Transverse colon (tissue), 4 donors: ENCODE measurements at regions not wholly inside any gene's neighbourhood (a gene's known extent, or its start where the extent isn't known, plus 50 kb on each side); places are given as distances from the start of the nearest gene placed in this dataset.

Experiments
- DNase-seq: peaks from one replicate; pipeline ENCODE4 v3.0.0-alpha.2; 2019
- H3K27ac ChIP-seq, 4 donors: fragments of 200-600 bp; sonication (generic); 2 replicates each; pipeline ENCODE4 v1.5.1; 2016 to 2018; ENCODE audit warnings: inconsistent platforms in 4 of 4
- H3K27me3 ChIP-seq: fragments of 200-600 bp; sonication (generic); 2 replicates; pipeline ENCODE4 v1.5.1; 2017; ENCODE audit warnings: inconsistent platforms
- H3K36me3 ChIP-seq, 4 donors: fragments of 200-600 bp; sonication (generic); 2 replicates each; pipeline ENCODE4 v1.5.1; 2017 to 2019; ENCODE audit warnings: inconsistent platforms in 4 of 4
- H3K4me1 ChIP-seq, 4 donors: fragments of 200-600 bp; sonication (generic); 2 replicates each; pipeline ENCODE4 v1.5.1; 2017 to 2020; ENCODE audit warnings: inconsistent platforms in 4 of 4
- H3K4me3 ChIP-seq, 4 donors: fragments of 200-600 bp; sonication (generic); 1 replicate in 1 of 4; 2 replicates in 3 of 4; pipeline versions ENCODE4 v1.5.1 to v1.6.1; 2017 to 2019; ENCODE audit warnings: inconsistent platforms in 4 of 4
- H3K9me3 ChIP-seq, 2 donors: fragments of 200-600 bp; sonication (generic); 2 replicates each; pipeline ENCODE4 v1.5.1; 2017 to 2019; ENCODE audit warnings: inconsistent platforms in 2 of 2
- CTCF ChIP-seq, 5 experiments: fragments of 200-600 bp in 3 of 5; fragments of 450-650 bp in 2 of 5; sonication (generic) in 3 of 5; IDR thresholded peaks; 1 replicate in 2 of 5; 2 replicates in 3 of 5; pipeline ENCODE4 v1.5.1; 2016 to 2017; ENCODE audit warnings: antibody characterized with exemption in 5 of 5, inconsistent platforms in 3 of 5, mild to moderate bottlenecking in 2 of 5, moderate library complexity in 1 of 5
- EP300 ChIP-seq: sonication (generic); formaldehyde crosslinking; IDR thresholded peaks from one replicate; pipeline ENCODE4 v1.6.1; 2017; ENCODE audit warnings: antibody characterized with exemption, low read depth
- POLR2A ChIP-seq: fragments of 450-650 bp; IDR thresholded peaks from one replicate; pipeline ENCODE4 v1.6.1; 2016; ENCODE audit warnings: antibody characterized with exemption, mild to moderate bottlenecking, moderate library complexity
- POLR2AphosphoS5 ChIP-seq, 3 donors: sonication (generic); formaldehyde crosslinking; IDR thresholded peaks; one replicate each; pipeline ENCODE4 v1.6.1; 2016; ENCODE audit warnings: antibody characterized with exemption in 3 of 3
- WGBS, 2 donors: methylation state at CpG; one replicate each; pipeline ENCODE4 v1.1.5; 2018; ENCODE audit warnings: low coverage in 1 of 2; 5-methylcytosine and 5-hydroxymethylcytosine counted together
- in situ Hi-C, 4 donors: fragments of 200-750 bp; cut with MboI; loops; one replicate each; pipeline versions ENCODE4 v1.15.0 to v1.15.1; 2017; ENCODE audit warnings: low sequenced_read_pairs in 3 of 4, low pct_ligation_motif_present in 1 of 4, low pct_unique_long_range_greater_than_20kb in 1 of 4
- intact Hi-C: fragments of 100-400 bp; cut with DNase I; formaldehyde crosslinking; loops from one replicate; pipeline ENCODE4 v1.15.1; 2023; ENCODE audit warnings: low total_unique reads

- H3K36me3 ChIP-seq = no peaks in the 10 kb centered on the region
- H3K27me3 ChIP-seq = no peaks in the 10 kb centered on the region
- TF ChIP-seq POLR2A (no peak), POLR2AphosphoS5 (IDR thresholded peaks at IDR 0.05) (no peak), EP300 (no peak), CTCF (IDR thresholded peaks at IDR 0.05) (no peak)
- no peak overlapping the region for H3K27ac ChIP-seq
- intact Hi-C loops = no loop called here
- no peak overlapping the region for H3K4me3 ChIP-seq
- no peaks in the 10 kb centered on the region for H3K9me3 ChIP-seq
- DNase-seq = no peak
- H3K4me1 ChIP-seq = no peaks in the 10 kb centered on the region
- 0% methylated on average over 1 of the region's 1 CpG for WGBS, 2 donors
- in situ Hi-C loops = no loop called here
Measured at GRCh38 chr4:31075969-31076368, 355.8 kb downstream of the PCDH7 start.

GRCh38 chr4:31078661-31079060 lies 358.5 kb downstream of the PCDH7 start:
- Histone ChIP-seq H3K36me3 (no peaks in the 10 kb centered on the region), H3K27ac (no peak overlapping the region), H3K4me1 (no peaks in the 10 kb centered on the region), H3K27me3 (no peaks in the 10 kb centered on the region), H3K4me3 (no peak overlapping the region), H3K9me3 (no peaks in the 10 kb centered on the region)
- in situ Hi-C loops (no loop called here), intact Hi-C loops (no loop called here)
- WGBS, 2 donors = 68 to 86% methylated on average over 1 of the region's 1 CpG
- no peak for DNase-seq
- no peak for TF ChIP-seq POLR2A
- no peak for TF ChIP-seq EP300
- no peak for TF ChIP-seq POLR2AphosphoS5 (IDR thresholded peaks at IDR 0.05)
- no peak for TF ChIP-seq CTCF (IDR thresholded peaks at IDR 0.05)

- TF ChIP-seq POLR2AphosphoS5 (IDR thresholded peaks at IDR 0.05) = no peak
- no peak for TF ChIP-seq CTCF (IDR thresholded peaks at IDR 0.05)
- no peak for TF ChIP-seq POLR2A
- no peak for TF ChIP-seq EP300
- Histone ChIP-seq H3K27me3 (no peaks in the 10 kb centered on the region), H3K27ac (no peak overlapping the region), H3K36me3 (no peaks in the 10 kb centered on the region), H3K4me1 (no peaks in the 10 kb centered on the region), H3K4me3 (no peak overlapping the region), H3K9me3 (no peaks in the 10 kb centered on the region)
- intact Hi-C loops (no loop called here), in situ Hi-C loops (no loop called here)
- no peak for DNase-seq
- WGBS, 2 donors = 80 to 86% methylated on average over 3 of the region's 3 CpGs
Measured at GRCh38 chr4:31080887-31081286, 360.7 kb downstream of the PCDH7 start.

GRCh38 chr4:31081366-31081765 lies 361.2 kb downstream of the PCDH7 start:
- DNase-seq = no peak
- TF ChIP-seq POLR2A = no peak
- no peak for TF ChIP-seq POLR2AphosphoS5 (IDR thresholded peaks at IDR 0.05)
- TF ChIP-seq CTCF (IDR thresholded peaks at IDR 0.05) = no peak
- TF ChIP-seq EP300 = no peak

More at GRCh38 chr4:31081366-31081765, 361.2 kb downstream of the PCDH7 start:
- H3K4me3 ChIP-seq = no peak overlapping the region
- intact Hi-C loops (no loop called here), in situ Hi-C loops (no loop called here)
- H3K36me3 ChIP-seq = no peaks in the 10 kb centered on the region
- H3K9me3 ChIP-seq = no peaks in the 10 kb centered on the region
- no peaks in the 10 kb centered on the region for H3K4me1 ChIP-seq
- H3K27ac ChIP-seq = no peak overlapping the region
- no peaks in the 10 kb centered on the region for H3K27me3 ChIP-seq
